ENCODE measurements at regions not wholly inside any gene's neighbourhood (a gene's known extent, or its start where the extent isn't known, plus 50 kb on each side); places are given as distances from the start of the nearest gene placed in this dataset.

- Mint-ChIP-seq H3K36me3 (no peaks in the 10 kb centered on the region), H3K9me3 (peaks cover 0 to 3% (median 0%) of the 10 kb centered on the region in 7 donors), H3K4me3 (no peak overlapping the region), H3K27ac (no peak overlapping the region), H3K27me3 (ENCODE audit: low read depth in 3 of 3) (peaks cover 0 to 2% (median 0%) of the 10 kb centered on the region in 3 donors), H3K4me1 (peaks cover 3% of the 10 kb centered on the region)
- H3K27ac ChIP-seq (ENCODE audit: low read depth in 1 of 2, low read length in 2 of 2) = no peak overlapping the region
- no peak overlapping the region for H3K9ac ChIP-seq (ENCODE audit: insufficient read depth, low read length, poor library complexity, severe bottlenecking)
- H4K20me1 ChIP-seq (ENCODE audit: insufficient read depth, low read length) = no peaks in the 10 kb centered on the region
- H3K9me3 ChIP-seq (replicated peaks in 1 of 2; ENCODE audit: control insufficient read depth in 1 of 2, insufficient read depth in 1 of 2, low read length in 2 of 2) = no peaks in the 10 kb centered on the region
- no peaks in the 10 kb centered on the region for H3K4me1 ChIP-seq (ENCODE audit: control insufficient read depth in 1 of 2, insufficient read depth in 2 of 2, low read length in 2 of 2)
- no peaks in the 10 kb centered on the region for H3K36me3 ChIP-seq (replicated peaks in 1 of 2; ENCODE audit: control insufficient read depth in 1 of 2, insufficient read depth in 2 of 2, low read length in 2 of 2)
- H3K27me3 ChIP-seq (ENCODE audit: control insufficient read depth in 2 of 2, insufficient read depth in 2 of 2, low read length in 2 of 2) = peaks cover 0 to 3% of the 10 kb centered on the region in 2 donors
- H3K4me3 ChIP-seq (replicated peaks in 1 of 3; ENCODE audit: low read depth in 2 of 3, low read length in 3 of 3) = no peak overlapping the region
- no peak for DNase-seq
- H2AFZ ChIP-seq (ENCODE audit: insufficient read depth, low read depth, low read length, poor library complexity, severe bottlenecking) = no peak overlapping the region
- no peaks in the 10 kb centered on the region for H3K79me2 ChIP-seq (ENCODE audit: insufficient read depth, low read length)
- no peak for TF ChIP-seq CTCF (IDR thresholded peaks at IDR 0.05)
- intact Hi-C loops (cut with micrococcal nuclease) = loop anchor here in 1 of 2 donors (10.0 kb wide), 1 partner anchor 1151 kb away; no protein-coding TSS in a partner anchor
- H3K4me2 ChIP-seq (replicated peaks; ENCODE audit: extremely low read depth, low read length, poor library complexity, severe bottlenecking) = no peak overlapping the region
- WGBS (ENCODE audit: insufficient coverage) = no CpG with 5 or more reads among the region's 2 CpGs
Measured at GRCh38 chrX:14094191-14094590, 64.5 kb upstream of the GEMIN8 start.

GRCh38 chrX:14084466-14084865 is 54.8 kb upstream of the GEMIN8 start:
- Histone ChIP-seq H3K36me3 (replicated peaks in 1 of 2; ENCODE audit: control insufficient read depth in 1 of 2, insufficient read depth in 2 of 2, low read length in 2 of 2) (no peaks in the 10 kb centered on the region), H3K9me3 (replicated peaks in 1 of 2; ENCODE audit: control insufficient read depth in 1 of 2, insufficient read depth in 1 of 2, low read length in 2 of 2) (no peaks in the 10 kb centered on the region), H3K4me1 (ENCODE audit: control insufficient read depth in 1 of 2, insufficient read depth in 2 of 2, low read length in 2 of 2) (no peaks in the 10 kb centered on the region), H3K27ac (ENCODE audit: low read depth in 1 of 2, low read length in 2 of 2) (no peak overlapping the region), H4K20me1 (ENCODE audit: insufficient read depth, low read length) (no peaks in the 10 kb centered on the region), H2AFZ (ENCODE audit: insufficient read depth, low read depth, low read length, poor library complexity, severe bottlenecking) (no peak overlapping the region), H3K27me3 (ENCODE audit: control insufficient read depth in 2 of 2, insufficient read depth in 2 of 2, low read length in 2 of 2) (no peaks in the 10 kb centered on the region), H3K4me2 (replicated peaks; ENCODE audit: extremely low read depth, low read length, poor library complexity, severe bottlenecking) (no peak overlapping the region), H3K9ac (ENCODE audit: insufficient read depth, low read length, poor library complexity, severe bottlenecking) (no peak overlapping the region), H3K4me3 (replicated peaks in 1 of 3; ENCODE audit: low read depth in 2 of 3, low read length in 3 of 3) (no peak overlapping the region), H3K79me2 (ENCODE audit: insufficient read depth, low read length) (no peaks in the 10 kb centered on the region)
- WGBS (ENCODE audit: insufficient coverage) = no CpG with 5 or more reads among the region's 1 CpG
- no peak overlapping the region for H3K4me3 Mint-ChIP-seq
- H3K27ac Mint-ChIP-seq = no peak overlapping the region
- intact Hi-C loops (cut with micrococcal nuclease) = no loop called here
- H3K27me3 Mint-ChIP-seq (ENCODE audit: low read depth in 3 of 3) = peaks cover 0 to 8% (median 4%) of the 10 kb centered on the region in 3 donors
- H3K36me3 Mint-ChIP-seq = no peaks in the 10 kb centered on the region
- no peaks in the 10 kb centered on the region for H3K9me3 Mint-ChIP-seq
- H3K4me1 Mint-ChIP-seq = no peaks in the 10 kb centered on the region
- no peak for TF ChIP-seq CTCF (IDR thresholded peaks at IDR 0.05)
- no peak for DNase-seq

Measured in CD14-positive monocyte (primary cell).